HG02943 (cell line): ENCODE measurements at regions not wholly inside any gene's neighbourhood (a gene's known extent, or its start where the extent isn't known, plus 50 kb on each side); places are given as distances from the start of the nearest gene placed in this dataset.

Experiments used
- ATAC-seq: cut with Tn5 transposase; IDR thresholded peaks from one replicate; pipeline ENCODE4 v1.9.1; 2021; ENCODE audit warnings: mild to moderate bottlenecking, low read depth, moderate library complexity; ENCODE audit not compliant: unreplicated experiment

GRCh38 chr18:78883501-78883900, 96.1 kb upstream of the SALL3 start:
- ATAC-seq, result no peak

- no peak for ATAC-seq
Measured at GRCh38 chr18:78884502-78884901, 95.1 kb upstream of the SALL3 start.

DNA sequence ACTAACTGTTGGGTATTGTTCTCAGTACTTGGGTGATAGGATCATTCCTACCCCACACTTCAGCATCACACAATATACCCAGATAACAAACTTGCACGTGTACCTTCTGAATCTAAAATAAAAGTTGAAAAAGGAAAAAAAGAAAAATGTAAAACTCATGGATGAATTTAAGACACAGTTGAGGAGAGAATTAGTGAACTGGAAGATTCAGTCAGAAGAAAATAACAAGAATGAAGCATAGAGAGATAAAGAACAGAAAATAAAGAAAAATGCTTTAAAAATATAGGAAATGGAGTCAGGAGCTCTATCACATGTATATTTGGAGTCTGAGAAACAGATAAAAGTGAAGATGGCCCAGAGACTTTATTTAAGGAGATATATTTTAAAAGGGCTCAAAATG, 90.4 kb upstream of the SALL3 start:
- no peak for ATAC-seq

DNA sequence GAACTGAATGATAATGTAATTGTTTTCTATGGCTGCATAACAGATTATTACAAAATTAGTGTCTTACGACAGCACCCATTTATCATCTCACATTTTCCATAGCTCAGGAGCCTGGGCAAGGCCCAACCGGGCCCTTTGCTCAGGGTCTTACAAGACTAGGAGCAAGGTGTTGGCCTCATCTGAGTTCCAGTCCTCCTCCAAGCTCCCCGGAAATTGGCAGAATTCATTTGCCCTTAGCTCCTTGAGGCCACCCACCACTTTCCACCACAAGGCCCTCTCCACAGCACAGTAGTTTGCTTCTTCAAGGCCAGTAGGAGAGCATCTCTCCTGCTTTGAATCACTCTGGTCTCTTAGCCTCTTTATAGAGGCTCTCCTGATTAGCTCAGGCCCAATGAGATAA, 89.2 kb upstream of the SALL3 start:
- no peak for ATAC-seq

DNA sequence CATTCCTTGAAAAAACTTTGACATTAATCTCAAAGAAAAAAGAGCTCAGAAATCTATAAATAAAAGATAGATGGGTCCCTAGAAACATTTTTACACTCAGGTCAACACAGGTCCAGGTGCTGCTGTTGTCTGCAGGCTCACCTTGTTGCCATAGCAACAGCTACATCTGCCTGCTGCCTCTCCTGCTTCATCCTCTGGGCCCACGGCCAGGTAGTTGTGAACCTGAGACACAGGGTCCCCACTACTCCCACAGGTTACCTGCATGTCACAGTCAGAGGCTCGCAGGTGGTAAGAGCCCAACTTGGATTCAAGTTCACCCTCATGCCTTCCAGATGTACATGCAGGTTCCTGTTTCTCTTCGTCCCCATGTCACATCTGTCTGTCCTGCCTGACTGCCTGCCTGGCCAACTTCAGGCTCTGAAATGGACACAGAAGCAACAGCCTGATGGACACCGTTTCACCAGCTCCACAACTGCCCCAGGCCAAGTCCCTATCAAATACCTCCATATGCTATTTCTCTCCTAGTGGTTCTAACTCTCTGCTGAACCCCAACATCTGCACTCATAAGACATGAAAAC, 88.3 kb upstream of the SALL3 start:
- no peak for ATAC-seq

DNA sequence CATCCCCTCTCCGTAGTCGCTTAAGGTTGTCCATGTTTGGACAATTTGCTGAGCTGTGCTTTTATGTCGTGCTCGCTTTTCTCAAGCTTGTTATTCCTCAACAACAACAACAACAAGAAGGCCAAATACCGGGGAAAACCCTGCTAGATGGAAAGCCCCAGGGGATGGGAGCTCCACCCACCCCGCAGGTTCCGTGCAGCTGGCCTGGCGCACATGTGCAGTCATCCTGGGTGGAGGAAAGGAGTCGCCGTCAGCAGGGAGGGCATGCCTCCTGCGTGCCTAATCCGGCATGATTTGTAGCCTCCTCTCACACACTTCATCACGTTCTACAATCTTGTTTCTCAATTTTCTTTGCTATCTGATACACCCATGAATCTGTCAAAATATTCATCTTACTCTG, 87.4 kb upstream of the SALL3 start:
- ATAC-seq, result no peak

GRCh38 chr18:78892721-78893120, 86.9 kb upstream of the SALL3 start:
- no peak for ATAC-seq

- ATAC-seq, result no peak
Measured at GRCh38 chr18:78893281-78894032, 86.2 kb upstream of the SALL3 start.

- no peak for ATAC-seq
Measured at GRCh38 chr18:78894033-78894305, 85.6 kb upstream of the SALL3 start.

DNA sequence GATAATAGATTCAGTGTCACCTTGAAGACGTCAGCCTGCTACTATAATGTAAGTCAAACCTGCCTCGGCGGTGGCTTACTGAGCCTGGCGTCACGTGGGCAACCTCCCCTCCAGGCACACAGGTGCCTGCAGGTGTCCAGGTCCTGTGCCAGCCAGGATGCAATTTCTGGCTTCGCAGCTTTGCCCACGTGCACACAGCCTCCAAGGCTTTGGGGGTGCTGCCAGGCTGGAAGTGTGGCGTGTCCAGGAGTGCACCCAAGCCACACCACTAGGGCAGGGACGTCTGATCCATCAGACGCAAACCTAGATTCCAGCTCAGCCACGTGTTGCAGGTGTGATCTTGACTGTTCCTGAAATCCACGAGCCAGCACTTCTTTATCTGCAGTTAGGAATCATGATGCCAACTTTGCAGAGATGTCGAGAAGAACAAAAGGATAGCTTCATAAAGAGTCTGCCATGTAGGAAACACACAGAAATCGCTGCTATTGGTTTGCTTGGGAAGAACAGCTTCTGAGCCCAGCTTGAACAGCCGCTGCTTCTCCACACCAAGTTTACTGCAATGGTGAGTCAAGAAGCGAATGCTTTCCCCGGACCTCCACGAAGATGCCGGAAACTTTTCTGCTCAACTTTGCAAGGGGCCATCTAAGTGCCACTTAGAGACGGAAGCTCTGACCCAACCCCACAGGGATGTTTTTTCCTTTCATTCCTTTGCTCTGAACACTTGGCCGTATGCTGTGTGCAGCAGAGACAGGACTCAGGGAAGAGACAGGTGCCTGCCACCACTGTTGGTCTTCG, 84.2 kb upstream of the SALL3 start:
- ATAC-seq, result no peak

- ATAC-seq, result no peak
Measured at GRCh38 chr18:78896111-78896905, 83.3 kb upstream of the SALL3 start.

- ATAC-seq, result no peak
Measured at GRCh38 chr18:78898066-78898465, 81.6 kb upstream of the SALL3 start.

- no peak for ATAC-seq
Measured at GRCh38 chr18:78898635-78899034, 81.0 kb upstream of the SALL3 start.

GRCh38 chr18:78899241-78899640, 80.4 kb upstream of the SALL3 start:
- ATAC-seq, result no peak

DNA sequence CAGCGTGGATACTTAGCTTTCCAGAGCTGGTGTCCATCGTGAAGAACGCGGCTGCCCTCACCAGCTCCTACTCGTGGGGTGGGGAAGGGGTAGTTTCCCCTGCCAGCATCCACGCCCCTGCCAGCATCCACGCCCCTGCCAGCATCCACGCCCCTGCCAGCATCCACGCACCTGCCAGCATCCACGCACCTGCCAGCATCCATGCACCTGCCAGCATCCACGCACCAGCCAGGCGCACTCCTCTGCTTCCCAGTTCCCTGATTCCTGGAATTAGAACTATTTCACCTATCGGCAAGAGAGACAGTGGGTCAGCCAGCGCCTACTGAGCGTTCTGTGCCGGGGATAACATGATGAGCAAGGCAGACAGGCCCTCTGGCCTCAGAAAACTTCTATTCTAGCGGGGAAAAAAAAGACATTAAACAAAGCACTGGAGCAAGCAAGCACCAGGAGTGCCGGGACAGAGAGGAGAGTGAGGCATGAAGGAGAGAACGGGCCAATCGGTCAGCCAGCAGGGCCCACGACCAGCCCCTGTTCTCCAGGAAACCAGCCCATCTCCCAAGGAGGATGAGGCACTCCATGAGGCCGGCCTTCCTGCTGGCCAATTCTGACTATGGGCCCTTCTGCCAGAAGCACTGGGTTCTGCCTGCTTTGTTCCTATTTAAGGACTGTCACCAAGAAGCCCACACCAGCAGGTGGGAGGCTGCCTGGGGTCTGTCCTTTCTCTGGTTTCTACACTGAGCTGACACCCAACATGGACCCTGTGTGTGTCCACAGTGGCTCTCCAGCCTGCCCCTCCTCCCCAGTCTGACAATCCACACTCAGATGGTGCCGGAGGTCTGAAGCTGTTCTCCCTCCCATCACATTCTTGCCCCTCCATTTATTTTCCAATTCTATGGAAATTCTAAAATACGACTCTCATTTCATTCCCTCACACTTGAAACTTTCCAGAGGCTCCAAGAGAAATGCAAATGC, 78.4 kb upstream of the SALL3 start:
- no peak for ATAC-seq

GRCh38 chr18:78901923-78902794, 77.5 kb upstream of the SALL3 start:
- ATAC-seq, result no peak

- ATAC-seq, result no peak
Measured at GRCh38 chr18:78902795-78903435, 76.7 kb upstream of the SALL3 start.

DNA sequence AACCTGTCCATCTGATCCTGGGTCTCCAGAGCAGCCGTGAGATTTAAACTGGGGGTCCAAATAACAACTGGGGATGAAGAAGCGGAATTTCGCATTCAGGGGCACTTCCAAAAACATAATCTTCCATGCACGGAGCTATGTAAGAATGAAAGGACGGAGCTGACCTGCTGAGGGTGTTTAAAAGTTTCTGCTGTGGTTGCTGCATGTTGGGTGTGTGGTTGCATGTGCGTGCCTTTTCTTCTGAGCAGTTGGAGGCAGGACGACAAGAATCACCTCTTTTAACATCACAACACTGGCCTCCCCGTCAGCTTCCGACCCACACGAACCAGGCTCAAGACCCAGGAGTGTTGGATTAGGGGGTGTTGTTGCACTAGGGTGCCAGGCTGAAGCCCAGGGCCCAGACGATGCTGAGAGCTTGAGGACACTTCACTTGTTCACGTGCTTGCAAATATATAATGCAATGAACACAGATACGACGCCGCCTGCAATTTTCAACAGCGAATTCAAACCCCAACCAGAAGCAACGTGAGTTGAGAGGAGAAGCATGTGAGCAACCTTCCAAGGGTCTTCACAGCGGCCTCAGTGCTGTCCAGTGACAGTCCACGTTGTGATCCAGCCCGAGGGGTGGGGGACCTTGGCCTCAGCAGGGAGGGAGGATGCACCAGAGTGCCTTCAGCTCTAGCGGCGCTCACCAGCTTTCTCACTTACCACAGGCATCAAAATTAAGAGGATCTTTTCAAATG, 76.0 kb upstream of the SALL3 start:
- ATAC-seq, result no peak
